Activated naive CD4-positive, alpha-beta T cell treated with anti-CD3 and anti-CD28 coated beads for 36 hours (primary cell): ENCODE measurements at regions not wholly inside any gene's neighbourhood (a gene's known extent, or its start where the extent isn't known, plus 50 kb on each side); places are given as distances from the start of the nearest gene placed in this dataset.

Experiments used
- CTCF ChIA-PET: fragments of 350-600 bp; sonication (Branson Sonifier 250); formaldehyde crosslinking; loops from one replicate; lab custom pipeline; 2021; ENCODE audit warnings: antibody characterized with exemption; lab: Charles Lee
- DNase-seq: peaks from one replicate; pipeline ENCODE4 v3.0.0-alpha.2; 2020
- H3K27ac Mint-ChIP-seq: one replicate; pipeline ENCODE4 v1.8.0; 2021; ENCODE audit warnings: mild to moderate bottlenecking, mixed read lengths
- H3K27me3 Mint-ChIP-seq: one replicate; pipeline ENCODE4 v1.8.0; 2021; ENCODE audit warnings: low read depth, mixed read lengths
- H3K36me3 Mint-ChIP-seq: one replicate; pipeline ENCODE4 v1.8.0; 2021; ENCODE audit warnings: low read depth, mixed read lengths
- H3K4me1 Mint-ChIP-seq: one replicate; pipeline ENCODE4 v1.8.0; 2021; ENCODE audit warnings: low read depth, mixed read lengths
- H3K4me3 Mint-ChIP-seq: one replicate; pipeline ENCODE4 v1.8.0; 2021; ENCODE audit warnings: mild to moderate bottlenecking, moderate library complexity, mixed read lengths
- H3K9me3 Mint-ChIP-seq: one replicate; pipeline ENCODE4 v1.8.0; 2021; ENCODE audit warnings: mixed read lengths
- intact Hi-C: fragments of 100-400 bp; cut with micrococcal nuclease; formaldehyde crosslinking; loops from one replicate; pipeline ENCODE4 v1.15.1; 2023

- no peaks in the 10 kb centered on the region for H3K27me3 Mint-ChIP-seq
- intact Hi-C loops = no loop called here
- no peaks in the 10 kb centered on the region for H3K36me3 Mint-ChIP-seq
- H3K4me3 Mint-ChIP-seq = no peak overlapping the region
- no peaks in the 10 kb centered on the region for H3K4me1 Mint-ChIP-seq
- H3K9me3 Mint-ChIP-seq = peaks cover 4% of the 10 kb centered on the region
- DNase-seq = no peak
- CTCF ChIA-PET = no interaction called here
- no peak overlapping the region for H3K27ac Mint-ChIP-seq
Measured at GRCh38 chr21:22083899-22084298, 1085.7 kb downstream of the NCAM2 start.

- DNase-seq = no peak
- Mint-ChIP-seq H3K36me3 (no peaks in the 10 kb centered on the region), H3K4me1 (no peaks in the 10 kb centered on the region), H3K27ac (no peak overlapping the region), H3K9me3 (no peaks in the 10 kb centered on the region), H3K27me3 (no peaks in the 10 kb centered on the region), H3K4me3 (no peak overlapping the region)
- intact Hi-C loops = no loop called here
- CTCF ChIA-PET = interaction anchor here (0.6 kb wide), 1 partner anchor 474 kb away, joined by 3 read pairs; no protein-coding TSS in a partner anchor
Measured at GRCh38 chr21:22096314-22096713, 1098.1 kb downstream of the NCAM2 start.

- intact Hi-C loops = no loop called here
- no peak overlapping the region for H3K27ac Mint-ChIP-seq
- no peaks in the 10 kb centered on the region for H3K4me1 Mint-ChIP-seq
Measured at GRCh38 chr21:22106720-22107410, 1108.7 kb downstream of the NCAM2 start.

GRCh38 chr21:22115746-22116145 lies 1117.5 kb downstream of the NCAM2 start:
- no peak for DNase-seq
- CTCF ChIA-PET = no interaction called here
- intact Hi-C loops = no loop called here
- Mint-ChIP-seq H3K27me3 (no peaks in the 10 kb centered on the region), H3K4me3 (no peak overlapping the region), H3K27ac (no peak overlapping the region), H3K9me3 (peaks cover 1% of the 10 kb centered on the region), H3K36me3 (no peaks in the 10 kb centered on the region), H3K4me1 (no peaks in the 10 kb centered on the region)

More at GRCh38 chr21:22106720-22107410, 1108.7 kb downstream of the NCAM2 start:
- Mint-ChIP-seq H3K27me3 (no peaks in the 10 kb centered on the region), H3K9me3 (peaks cover 1% of the 10 kb centered on the region), H3K36me3 (no peaks in the 10 kb centered on the region), H3K4me3 (no peak overlapping the region)
- DNase-seq = no peak
- CTCF ChIA-PET = no interaction called here

GRCh38 chr21:22120616-22121266 lies 1122.5 kb downstream of the NCAM2 start:
- H3K4me3 Mint-ChIP-seq = no peak overlapping the region
- CTCF ChIA-PET = no interaction called here
- no peaks in the 10 kb centered on the region for H3K36me3 Mint-ChIP-seq
- intact Hi-C loops = no loop called here
- no peaks in the 10 kb centered on the region for H3K9me3 Mint-ChIP-seq
- no peak for DNase-seq
- H3K27ac Mint-ChIP-seq = no peak overlapping the region
- no peaks in the 10 kb centered on the region for H3K4me1 Mint-ChIP-seq
- no peaks in the 10 kb centered on the region for H3K27me3 Mint-ChIP-seq

- no peaks in the 10 kb centered on the region for H3K4me1 Mint-ChIP-seq
- CTCF ChIA-PET = no interaction called here
- intact Hi-C loops = no loop called here
- no peak for DNase-seq
- H3K36me3 Mint-ChIP-seq = no peaks in the 10 kb centered on the region
- H3K4me3 Mint-ChIP-seq = no peak overlapping the region
- H3K9me3 Mint-ChIP-seq = no peaks in the 10 kb centered on the region
- H3K27me3 Mint-ChIP-seq = no peaks in the 10 kb centered on the region
- H3K27ac Mint-ChIP-seq = no peak overlapping the region
Measured at GRCh38 chr21:22125581-22125980, 1127.4 kb downstream of the NCAM2 start.

GRCh38 chr21:22128671-22129070 lies 1130.5 kb downstream of the NCAM2 start:
- Mint-ChIP-seq H3K4me3 (no peak overlapping the region), H3K36me3 (no peaks in the 10 kb centered on the region), H3K9me3 (no peaks in the 10 kb centered on the region), H3K27me3 (no peaks in the 10 kb centered on the region), H3K4me1 (no peaks in the 10 kb centered on the region), H3K27ac (no peak overlapping the region)
- CTCF ChIA-PET = no interaction called here
- DNase-seq = no peak
- intact Hi-C loops = no loop called here

- Mint-ChIP-seq H3K9me3 (no peaks in the 10 kb centered on the region), H3K27me3 (no peaks in the 10 kb centered on the region), H3K4me3 (no peak overlapping the region), H3K27ac (no peak overlapping the region), H3K36me3 (no peaks in the 10 kb centered on the region), H3K4me1 (no peaks in the 10 kb centered on the region)
- intact Hi-C loops = no loop called here
- CTCF ChIA-PET = interaction anchor here (0.5 kb wide), 1 partner anchor 373 kb away, joined by 3 read pairs; no protein-coding TSS in a partner anchor
- no peak for DNase-seq
Measured at GRCh38 chr21:22132358-22133071, 1134.3 kb downstream of the NCAM2 start.

GRCh38 chr21:22136740-22137139 lies 1138.5 kb downstream of the NCAM2 start:
- H3K27me3 Mint-ChIP-seq = no peaks in the 10 kb centered on the region
- no peak overlapping the region for H3K4me3 Mint-ChIP-seq
- CTCF ChIA-PET = no interaction called here
- no peaks in the 10 kb centered on the region for H3K4me1 Mint-ChIP-seq
- intact Hi-C loops = no loop called here
- H3K36me3 Mint-ChIP-seq = no peaks in the 10 kb centered on the region
- H3K9me3 Mint-ChIP-seq = no peaks in the 10 kb centered on the region
- no peak overlapping the region for H3K27ac Mint-ChIP-seq
- DNase-seq = no peak

GRCh38 chr21:22138297-22139016 lies 1140.2 kb downstream of the NCAM2 start:
- Mint-ChIP-seq H3K27me3 (no peaks in the 10 kb centered on the region), H3K9me3 (no peaks in the 10 kb centered on the region), H3K4me1 (no peaks in the 10 kb centered on the region), H3K36me3 (no peaks in the 10 kb centered on the region), H3K27ac (no peak overlapping the region), H3K4me3 (no peak overlapping the region)
- intact Hi-C loops = no loop called here
- no peak for DNase-seq
- CTCF ChIA-PET = no interaction called here

- no peak for DNase-seq
- CTCF ChIA-PET = no interaction called here
- Mint-ChIP-seq H3K4me3 (no peak overlapping the region), H3K9me3 (peaks cover 4% of the 10 kb centered on the region), H3K27me3 (no peaks in the 10 kb centered on the region), H3K27ac (no peak overlapping the region), H3K36me3 (no peaks in the 10 kb centered on the region), H3K4me1 (no peaks in the 10 kb centered on the region)
- intact Hi-C loops = no loop called here
Measured at GRCh38 chr21:22145545-22145944, 1147.3 kb downstream of the NCAM2 start.

- H3K27me3 Mint-ChIP-seq = no peaks in the 10 kb centered on the region
- no peak overlapping the region for H3K4me3 Mint-ChIP-seq
- H3K4me1 Mint-ChIP-seq = no peaks in the 10 kb centered on the region
- no peak overlapping the region for H3K27ac Mint-ChIP-seq
- CTCF ChIA-PET = no interaction called here
- H3K36me3 Mint-ChIP-seq = no peaks in the 10 kb centered on the region
- DNase-seq = no peak
- intact Hi-C loops = no loop called here
- H3K9me3 Mint-ChIP-seq = peaks cover 3% of the 10 kb centered on the region
Measured at GRCh38 chr21:22154579-22155274, 1156.5 kb downstream of the NCAM2 start.
